ENCODE measurements at regions not wholly inside any gene's neighbourhood (a gene's known extent, or its start where the extent isn't known, plus 50 kb on each side); places are given as distances from the start of the nearest gene placed in this dataset.

- no peaks in the 10 kb centered on the region for H4K20me1 ChIP-seq (ENCODE audit: insufficient read depth, low read length, poor library complexity, severe bottlenecking)
- no peak overlapping the region for H2AFZ ChIP-seq (ENCODE audit: low read length)
- no peaks in the 10 kb centered on the region for H3K79me2 ChIP-seq (ENCODE audit: insufficient read depth, low read length)
- H3F3A ChIP-seq (ENCODE audit: low read depth) = no peaks in the 10 kb centered on the region
- TF ChIP-seq CTCF (conservative IDR thresholded peaks at IDR 0.05; ENCODE audit: low read length) (no peak), EZH2phosphoT487 (IDR thresholded peaks at IDR 0.05; ENCODE audit: borderline replicate concordance) (no peak)
- H3K4me3 ChIP-seq (ENCODE audit: low read length, poor library complexity, severe bottlenecking) = no peak overlapping the region
- H3K4me2 ChIP-seq (ENCODE audit: low read depth, low read length, poor library complexity, severe bottlenecking) = no peak overlapping the region
- H3K27me3 ChIP-seq (ENCODE audit: insufficient read depth, low read length, poor library complexity, severe bottlenecking) = no peaks in the 10 kb centered on the region
- no peaks in the 10 kb centered on the region for H3K9me3 ChIP-seq (ENCODE audit: insufficient read depth, low read depth, low read length)
- H3K9ac ChIP-seq (ENCODE audit: low read depth, low read length, poor library complexity, severe bottlenecking) = no peak overlapping the region
- H3K9me2 ChIP-seq (replicated peaks; ENCODE audit: low read depth, low read length) = no peaks in the 10 kb centered on the region
- no peaks in the 10 kb centered on the region for H3K4me1 ChIP-seq (ENCODE audit: insufficient read depth, low read length, poor library complexity, severe bottlenecking)
- no peaks in the 10 kb centered on the region for H3K36me3 ChIP-seq (ENCODE audit: insufficient read depth, low read length)
Observed at GRCh38 chr7:47085491-47086275, 496.2 kb downstream of the TNS3 start.

DNA sequence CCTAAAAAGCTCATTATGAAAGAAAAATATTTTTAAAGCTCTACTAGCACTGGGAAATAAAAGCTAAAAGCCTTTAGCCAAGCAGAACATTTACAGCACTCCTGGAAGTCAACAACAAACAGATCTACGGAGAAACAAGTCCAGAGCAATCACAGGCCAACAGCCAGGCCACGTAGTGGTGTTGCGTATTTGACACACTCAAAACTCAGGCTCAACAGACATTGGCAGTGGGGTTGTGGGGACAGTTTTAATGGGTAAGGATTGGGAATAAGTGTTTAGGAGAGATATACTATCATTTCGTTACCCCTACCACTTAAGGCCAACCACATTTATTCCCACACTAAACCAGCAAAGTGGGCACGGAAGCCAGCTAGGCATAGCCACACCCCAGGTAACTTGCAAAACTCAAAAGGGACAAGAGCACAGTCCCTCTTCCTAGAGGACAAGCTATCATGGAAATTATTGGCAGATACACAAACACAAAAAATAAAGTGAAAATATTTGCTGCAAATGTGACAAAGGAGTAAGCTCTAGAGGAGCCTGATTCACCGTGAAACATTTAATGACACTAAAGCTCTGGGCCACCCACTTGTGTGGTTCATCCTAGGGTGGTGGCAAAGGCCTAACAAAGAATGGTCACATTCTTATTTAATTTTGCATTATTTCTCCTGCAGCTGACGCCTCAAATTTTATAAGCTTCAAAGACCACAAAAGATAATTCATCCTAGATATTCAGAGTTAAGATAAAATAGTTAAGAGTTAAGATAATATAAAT is 498.2 kb downstream of the TNS3 start:
- no peaks in the 10 kb centered on the region for H3K27me3 ChIP-seq (ENCODE audit: insufficient read depth, low read length, poor library complexity, severe bottlenecking)
- no peaks in the 10 kb centered on the region for H3K9me2 ChIP-seq (replicated peaks; ENCODE audit: low read depth, low read length)
- no peaks in the 10 kb centered on the region for H3K4me1 ChIP-seq (ENCODE audit: insufficient read depth, low read length, poor library complexity, severe bottlenecking)
- H3K9me3 ChIP-seq (ENCODE audit: insufficient read depth, low read depth, low read length) = no peaks in the 10 kb centered on the region
- no peaks in the 10 kb centered on the region for H3K36me3 ChIP-seq (ENCODE audit: insufficient read depth, low read length)
- H2AFZ ChIP-seq (ENCODE audit: low read length) = no peak overlapping the region
- H3F3A ChIP-seq (ENCODE audit: low read depth) = no peaks in the 10 kb centered on the region
- no peak overlapping the region for H3K4me3 ChIP-seq (ENCODE audit: low read length, poor library complexity, severe bottlenecking)
- no peaks in the 10 kb centered on the region for H3K79me2 ChIP-seq (ENCODE audit: insufficient read depth, low read length)
- no peak overlapping the region for H3K9ac ChIP-seq (ENCODE audit: low read depth, low read length, poor library complexity, severe bottlenecking)
- TF ChIP-seq EZH2phosphoT487 (IDR thresholded peaks at IDR 0.05; ENCODE audit: borderline replicate concordance) (no peak), CTCF (conservative IDR thresholded peaks at IDR 0.05; ENCODE audit: low read length) (no peak)
- no peak overlapping the region for H3K4me2 ChIP-seq (ENCODE audit: low read depth, low read length, poor library complexity, severe bottlenecking)
- no peaks in the 10 kb centered on the region for H4K20me1 ChIP-seq (ENCODE audit: insufficient read depth, low read length, poor library complexity, severe bottlenecking)

GRCh38 chr7:47080816-47081215 is 501.1 kb downstream of the TNS3 start:
- Histone ChIP-seq H3K4me1 (ENCODE audit: insufficient read depth, low read length, poor library complexity, severe bottlenecking) (no peaks in the 10 kb centered on the region), H3F3A (ENCODE audit: low read depth) (no peaks in the 10 kb centered on the region), H3K4me3 (ENCODE audit: low read length, poor library complexity, severe bottlenecking) (no peak overlapping the region), H3K36me3 (ENCODE audit: insufficient read depth, low read length) (no peaks in the 10 kb centered on the region), H3K4me2 (ENCODE audit: low read depth, low read length, poor library complexity, severe bottlenecking) (no peak overlapping the region), H3K9ac (ENCODE audit: low read depth, low read length, poor library complexity, severe bottlenecking) (no peak overlapping the region), H2AFZ (ENCODE audit: low read length) (no peak overlapping the region), H3K9me3 (ENCODE audit: insufficient read depth, low read depth, low read length) (no peaks in the 10 kb centered on the region), H3K9me2 (replicated peaks; ENCODE audit: low read depth, low read length) (no peaks in the 10 kb centered on the region), H3K27me3 (ENCODE audit: insufficient read depth, low read length, poor library complexity, severe bottlenecking) (no peaks in the 10 kb centered on the region), H4K20me1 (ENCODE audit: insufficient read depth, low read length, poor library complexity, severe bottlenecking) (no peaks in the 10 kb centered on the region), H3K79me2 (ENCODE audit: insufficient read depth, low read length) (no peaks in the 10 kb centered on the region)
- TF ChIP-seq CTCF (conservative IDR thresholded peaks at IDR 0.05; ENCODE audit: low read length) = no peak
- no peak for TF ChIP-seq EZH2phosphoT487 (IDR thresholded peaks at IDR 0.05; ENCODE audit: borderline replicate concordance)
